GM18508 (cell line): ENCODE measurements at regions not wholly inside any gene's neighbourhood (a gene's known extent, or its start where the extent isn't known, plus 50 kb on each side); places are given as distances from the start of the nearest gene placed in this dataset.
"Not testable (repeated sequence)": the region's sequence is repeated elsewhere in the genome, so short reads cannot be mapped to it uniquely, and the experiment has no call there.

Experiments used
- ATAC-seq: cut with Tn5 transposase; IDR thresholded peaks from one replicate; pipeline ENCODE4 v1.9.1; 2021; ENCODE audit warnings: moderate number of reproducible peaks; ENCODE audit not compliant: insufficient read depth, unreplicated experiment

DNA sequence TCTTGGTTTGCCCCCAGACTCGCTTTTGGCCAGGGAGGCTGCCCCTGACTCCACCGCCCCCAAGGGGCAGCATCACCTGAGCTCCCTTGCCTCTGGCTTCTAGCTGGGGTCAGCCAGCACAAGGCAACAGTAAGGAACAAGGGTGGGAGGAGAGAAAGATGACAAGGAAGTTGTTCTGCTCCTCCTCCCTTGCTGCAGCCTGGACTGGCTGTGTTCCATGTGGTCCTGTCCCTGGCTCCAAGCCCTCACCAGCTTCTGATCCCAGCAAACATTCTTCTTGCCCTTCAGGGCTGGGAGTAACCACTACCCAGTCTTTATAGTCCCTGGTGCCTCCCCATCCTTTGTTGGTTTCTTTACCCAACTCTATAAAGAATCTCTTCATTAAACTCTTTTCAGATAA lies 100.3 kb upstream of the SPIN1 start:
- ATAC-seq = no peak

- no peak for ATAC-seq
Observed at GRCh38 chr9:88280816-88281382, 107.3 kb upstream of the SPIN1 start.

- no peak for ATAC-seq
Observed at GRCh38 chr9:88278036-88278435, 110.2 kb upstream of the SPIN1 start.

DNA sequence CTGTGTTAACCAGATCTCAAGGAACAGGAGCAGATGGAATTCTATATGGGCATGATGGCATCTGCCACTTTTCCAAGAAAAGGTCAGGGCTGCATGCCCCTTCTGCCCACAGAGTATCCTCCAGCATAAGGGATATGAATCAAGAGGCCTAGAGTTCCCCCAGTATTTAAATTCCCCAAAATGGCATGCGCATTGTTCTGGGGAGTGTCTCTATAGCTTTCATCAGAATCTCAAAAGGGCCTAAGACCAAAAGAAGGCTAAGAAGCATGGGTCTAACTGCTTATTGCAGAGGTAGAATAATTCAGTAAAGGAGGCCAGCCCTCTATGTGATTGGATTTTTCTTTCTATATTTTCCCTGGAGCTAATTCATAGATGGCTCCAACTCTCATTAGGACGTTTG lies 114.2 kb upstream of the SPIN1 start:
- no peak for ATAC-seq

DNA sequence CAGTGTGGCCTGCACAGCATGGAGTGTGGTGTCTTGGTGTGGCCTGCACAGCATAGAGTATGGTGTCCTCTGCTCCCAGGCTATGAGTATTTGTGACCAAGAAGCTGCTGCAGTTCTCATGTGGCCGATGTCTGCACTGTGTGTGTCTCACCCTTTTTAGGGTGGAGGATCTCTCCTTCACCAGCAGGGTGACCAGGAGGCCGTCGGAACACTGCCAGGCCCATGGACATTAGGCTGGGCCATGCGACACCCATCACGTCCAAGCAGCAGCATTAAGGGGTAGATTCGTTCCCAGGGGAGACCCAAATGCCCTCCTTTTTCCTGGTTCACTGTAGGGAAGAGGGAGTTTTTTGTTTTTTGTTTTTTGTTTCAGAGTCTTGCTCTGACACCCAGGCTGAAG lies 115.3 kb upstream of the SPIN1 start:
- no peak for ATAC-seq

GRCh38 chr9:88270413-88270812 lies 117.8 kb upstream of the SPIN1 start:
- ATAC-seq = no peak

DNA sequence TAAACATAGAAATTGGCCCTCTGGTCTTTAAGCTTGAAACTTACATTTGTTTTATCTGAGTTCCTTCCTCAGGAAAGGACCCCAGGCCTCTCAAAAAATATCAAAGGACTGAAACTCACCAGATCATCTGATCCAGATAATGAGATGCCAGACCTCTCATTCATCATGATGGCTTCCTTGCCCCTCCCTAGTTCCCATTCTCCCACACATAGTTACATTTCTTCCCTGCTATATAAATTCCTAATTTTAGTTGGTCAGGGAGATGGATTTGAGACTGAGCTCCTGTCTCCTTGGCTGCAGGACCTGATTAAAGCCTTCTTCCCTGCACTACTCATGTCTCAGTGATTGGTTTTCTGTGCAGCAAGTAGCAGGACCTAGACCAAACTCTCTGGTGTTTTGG lies 119.4 kb upstream of the SPIN1 start:
- ATAC-seq = no peak

GRCh38 chr9:88267283-88267682 lies 121.0 kb upstream of the SPIN1 start:
- ATAC-seq = no peak

DNA sequence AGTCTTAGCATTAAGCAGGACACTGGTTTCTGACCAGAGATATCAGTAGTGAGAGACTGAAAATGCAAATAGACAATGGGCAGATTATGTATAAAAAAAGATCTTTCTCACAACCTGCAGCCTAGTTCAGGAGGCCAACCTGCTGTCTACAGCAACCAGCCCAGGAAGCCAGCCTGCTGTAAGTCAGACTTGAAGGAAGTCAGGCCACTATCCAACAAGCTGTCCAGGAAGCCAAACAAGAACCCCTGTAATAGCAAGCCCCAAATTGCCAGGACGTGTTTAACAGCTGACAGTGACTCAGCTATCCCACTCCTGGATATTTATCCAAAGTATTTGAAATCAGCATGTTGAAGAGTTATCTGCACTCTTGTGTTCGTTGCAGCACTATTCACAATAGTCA lies 121.8 kb upstream of the SPIN1 start:
- ATAC-seq = no peak

GRCh38 chr9:88259001-88259400 lies 120.7 kb upstream of the SPATA31C2 start:
- no peak for ATAC-seq

DNA sequence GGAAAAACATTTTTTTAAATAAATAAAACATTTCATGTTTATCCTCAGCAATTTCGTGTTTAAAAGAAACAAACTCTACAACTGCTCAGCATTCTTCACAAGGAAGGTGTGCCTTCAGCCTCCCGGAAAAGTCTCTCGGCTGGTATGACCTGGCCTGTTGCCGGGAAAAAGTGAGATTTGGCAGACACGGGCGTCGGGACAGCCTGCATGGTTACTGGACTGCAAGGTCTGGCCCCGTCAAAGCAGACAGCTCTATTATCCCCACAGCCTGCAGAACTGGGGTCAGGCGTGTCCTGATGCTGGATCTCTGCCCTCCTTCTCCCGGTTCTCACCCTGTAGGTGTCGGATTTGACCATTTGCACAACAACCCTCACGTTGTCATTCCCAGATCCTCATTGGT lies 120.3 kb upstream of the SPATA31C2 start:
- ATAC-seq = no peak

DNA sequence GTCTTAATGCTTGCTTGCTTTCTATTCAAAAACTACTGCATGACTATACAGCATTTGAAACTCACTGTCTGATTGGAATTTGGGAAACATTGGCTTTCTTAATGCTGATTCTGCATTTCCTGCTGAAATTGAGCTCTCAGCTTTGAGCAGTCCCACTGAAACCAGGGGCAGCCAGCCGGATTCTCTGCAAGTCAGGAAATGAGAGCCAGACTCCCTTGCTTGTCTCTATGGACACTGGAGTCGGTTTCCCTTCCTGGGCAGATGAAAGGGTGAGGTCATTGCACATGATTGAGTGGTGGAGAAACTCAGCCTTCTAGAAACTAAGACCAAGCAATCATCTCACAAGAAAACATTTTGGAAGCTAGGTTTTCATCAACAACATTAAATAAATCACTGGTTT lies 119.7 kb upstream of the SPATA31C2 start:
- no peak for ATAC-seq

GRCh38 chr9:88256216-88256615 lies 117.9 kb upstream of the SPATA31C2 start:
- ATAC-seq = no peak

- ATAC-seq = not testable (repeated sequence)
Observed at GRCh38 chr9:88255806-88256205, 117.5 kb upstream of the SPATA31C2 start.

- no peak for ATAC-seq
Observed at GRCh38 chr9:88251903-88252302, 113.6 kb upstream of the SPATA31C2 start.

GRCh38 chr9:88243736-88244135 lies 105.5 kb upstream of the SPATA31C2 start:
- no peak for ATAC-seq

GRCh38 chr9:88242879-88243278 lies 104.6 kb upstream of the SPATA31C2 start:
- no peak for ATAC-seq

DNA sequence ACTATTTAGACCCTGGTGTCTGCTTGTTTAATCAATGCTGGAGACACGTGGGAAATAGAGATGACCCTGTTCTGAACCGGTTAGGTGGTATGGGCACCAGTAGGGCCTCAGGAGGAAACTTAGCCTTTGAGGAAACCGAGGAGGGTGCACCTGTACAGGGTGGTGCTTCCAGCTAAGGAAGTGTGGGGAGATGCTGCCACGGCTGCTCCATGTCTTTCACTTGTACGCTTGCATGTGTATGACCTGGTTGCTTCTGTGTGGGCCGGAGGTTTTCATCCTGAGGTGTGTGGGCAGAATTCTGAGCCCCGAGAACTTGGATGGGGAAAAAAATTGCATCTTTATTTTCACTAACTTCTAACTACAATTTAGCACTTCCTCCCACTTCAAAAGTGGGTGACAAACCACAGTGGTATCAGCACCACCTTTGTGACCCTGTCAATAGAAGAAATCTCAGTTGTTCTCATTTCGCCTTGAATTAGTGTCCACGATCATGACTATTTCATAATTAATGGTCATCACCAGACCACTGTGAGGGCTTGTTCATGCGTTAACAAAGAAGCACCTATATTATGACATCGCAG lies 99.8 kb upstream of the SPATA31C2 start:
- no peak for ATAC-seq

- ATAC-seq = no peak
Observed at GRCh38 chr9:88237479-88237961, 99.2 kb upstream of the SPATA31C2 start.

DNA sequence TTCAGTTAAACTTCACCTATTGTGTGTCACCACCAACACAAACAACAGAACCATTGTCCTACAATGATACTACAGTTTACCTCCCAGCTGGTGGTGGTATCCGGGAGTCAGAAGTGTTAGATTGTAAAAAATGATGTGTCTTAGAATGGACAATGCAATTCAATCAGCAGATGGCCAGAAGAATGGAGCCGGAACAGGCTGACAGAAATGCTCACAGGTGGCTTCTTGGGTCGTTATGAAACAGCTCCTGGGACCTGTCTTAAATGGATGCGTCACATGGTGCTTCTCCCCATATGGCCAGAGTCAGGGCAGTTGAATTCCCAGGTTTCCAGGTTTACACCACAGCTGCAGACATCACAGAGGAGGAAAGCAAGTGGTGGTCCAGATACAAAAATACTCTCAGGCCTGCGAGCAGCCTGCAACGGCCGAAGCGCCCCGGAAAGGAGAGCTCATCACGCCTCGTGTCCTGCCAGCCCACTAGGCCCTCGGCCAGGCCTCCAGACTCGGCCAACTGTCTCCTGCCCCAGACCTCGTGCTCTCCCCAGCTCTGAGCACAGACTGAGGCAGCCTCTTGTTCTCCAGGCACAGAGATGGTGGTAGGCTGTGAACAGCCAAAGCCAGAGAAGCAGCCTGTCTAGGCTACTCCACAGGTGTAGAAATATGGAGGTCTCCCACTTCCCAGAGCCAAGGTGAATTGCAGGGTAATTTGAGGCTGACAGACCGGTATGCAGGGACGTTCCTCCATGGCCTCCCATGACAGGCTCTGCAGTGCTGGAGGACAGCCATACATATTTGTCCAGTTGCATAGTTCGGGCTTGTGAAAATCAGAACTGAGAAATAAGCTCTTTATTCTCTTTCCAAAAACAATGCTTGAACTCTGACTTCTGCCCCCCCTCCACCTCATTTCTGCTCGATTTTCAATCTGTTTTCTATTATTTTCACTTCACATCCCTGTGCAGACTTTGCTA lies 98.5 kb upstream of the SPATA31C2 start:
- ATAC-seq = no peak

- ATAC-seq = no peak
Observed at GRCh38 chr9:88235615-88236014, 97.3 kb upstream of the SPATA31C2 start.
